ENCODE measurements at regions not wholly inside any gene's neighbourhood (a gene's known extent, or its start where the extent isn't known, plus 50 kb on each side); places are given as distances from the start of the nearest gene placed in this dataset.
"Not testable (repeated sequence)": the region's sequence is repeated elsewhere in the genome, so short reads cannot be mapped to it uniquely, and the experiment has no call there.

DNA sequence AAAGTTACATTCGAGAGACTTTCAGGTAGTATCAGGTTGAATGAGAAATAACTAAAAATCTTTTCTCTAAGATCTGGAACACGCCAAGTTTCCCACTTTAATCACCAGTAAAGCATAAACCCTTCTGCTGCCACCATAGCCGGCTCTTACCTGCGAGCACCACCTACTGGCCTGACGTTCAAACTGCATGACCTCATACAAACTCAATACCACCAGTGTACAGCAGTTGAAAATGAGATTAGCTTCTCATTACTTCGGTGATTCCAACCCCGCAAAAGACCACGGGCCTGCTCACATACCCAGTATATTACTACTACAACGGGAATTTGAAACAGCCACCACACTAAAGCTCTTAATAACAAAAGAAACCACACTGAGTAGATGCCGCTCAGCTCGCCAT, 1191.2 kb downstream of the TMEM121 start:
- not testable (repeated sequence) for DNase-seq

DNA sequence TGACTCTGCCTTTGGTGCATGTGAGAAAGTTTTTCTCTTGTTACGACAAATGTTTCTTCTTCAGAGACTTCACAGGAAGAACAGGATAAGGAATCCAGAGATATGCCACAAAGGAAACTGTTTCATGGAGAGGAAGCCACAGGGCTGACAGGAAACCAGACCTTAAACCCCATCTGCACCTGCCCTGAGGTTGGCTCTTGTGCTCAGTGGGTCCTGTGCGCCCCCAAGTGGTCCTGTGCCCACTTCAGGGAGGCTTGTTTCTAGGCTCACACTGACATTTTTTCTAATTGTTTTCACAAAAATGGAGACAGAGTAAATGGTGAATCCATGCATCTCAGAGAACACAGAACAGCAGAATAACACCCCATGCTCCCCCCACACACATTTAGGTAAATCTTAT, 1193.5 kb downstream of the TMEM121 start:
- DNase-seq = not testable (repeated sequence)

DNA sequence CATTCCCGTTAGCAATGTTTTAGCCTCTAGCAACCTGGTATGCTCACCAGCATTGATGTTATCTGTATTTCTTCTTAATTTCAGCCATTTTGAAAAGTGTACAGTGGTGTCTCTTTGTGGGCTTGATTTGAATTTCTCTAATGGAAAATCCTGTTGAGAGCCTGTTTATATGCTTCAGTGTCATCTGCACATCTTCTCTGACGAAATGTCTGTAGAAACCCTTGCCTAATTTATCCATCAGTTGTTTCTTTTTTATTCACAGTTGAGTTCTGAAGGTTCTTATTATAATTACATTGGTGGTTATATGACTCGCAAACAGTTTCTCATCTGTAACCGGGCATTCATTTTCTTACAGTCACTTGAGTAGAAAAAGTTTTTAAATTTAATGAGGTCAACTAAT, 1195.5 kb downstream of the TMEM121 start:
- DNase-seq = not testable (repeated sequence)

DNA sequence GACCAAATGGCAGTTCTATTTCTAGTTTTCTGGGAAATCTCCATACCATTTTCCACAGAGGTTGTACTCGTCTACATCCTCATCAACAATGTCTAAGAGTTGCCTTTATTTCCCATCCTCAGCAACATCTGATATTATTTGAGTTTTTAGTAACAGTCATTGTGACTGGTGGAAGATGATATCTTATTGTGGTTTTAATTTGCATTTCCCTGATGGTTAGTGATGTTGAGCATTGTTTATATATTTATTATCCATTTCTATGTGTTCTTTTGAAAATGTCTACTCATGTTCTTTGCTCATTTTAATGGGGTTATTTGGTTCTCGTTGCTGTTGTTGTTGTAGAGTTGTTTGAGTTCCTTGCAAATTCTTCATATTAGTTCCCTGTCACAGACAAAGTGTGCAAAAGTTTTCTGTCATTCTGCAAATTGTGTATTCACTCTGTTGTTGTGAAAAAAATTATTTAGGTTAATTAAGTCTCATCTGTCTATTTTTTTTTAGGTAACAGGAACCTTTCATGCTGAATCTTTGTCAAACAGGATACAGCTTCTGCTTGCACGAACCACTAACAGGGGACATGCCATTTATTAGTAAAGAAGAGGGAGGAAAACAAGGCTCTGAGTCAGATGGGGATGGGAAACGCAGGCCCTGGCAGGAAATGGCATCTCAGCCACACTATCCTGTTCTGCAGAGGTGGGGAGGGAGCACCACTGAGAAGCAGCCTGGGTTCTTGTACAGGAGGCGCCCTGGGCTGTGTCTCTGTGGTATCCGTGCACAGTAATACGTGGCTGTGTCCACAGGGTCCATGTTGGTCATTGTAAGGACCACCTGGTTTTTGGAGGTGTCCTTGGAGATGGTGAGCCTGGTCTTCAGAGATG, 1196.7 kb downstream of the TMEM121 start:
- not testable (repeated sequence) for DNase-seq

DNA sequence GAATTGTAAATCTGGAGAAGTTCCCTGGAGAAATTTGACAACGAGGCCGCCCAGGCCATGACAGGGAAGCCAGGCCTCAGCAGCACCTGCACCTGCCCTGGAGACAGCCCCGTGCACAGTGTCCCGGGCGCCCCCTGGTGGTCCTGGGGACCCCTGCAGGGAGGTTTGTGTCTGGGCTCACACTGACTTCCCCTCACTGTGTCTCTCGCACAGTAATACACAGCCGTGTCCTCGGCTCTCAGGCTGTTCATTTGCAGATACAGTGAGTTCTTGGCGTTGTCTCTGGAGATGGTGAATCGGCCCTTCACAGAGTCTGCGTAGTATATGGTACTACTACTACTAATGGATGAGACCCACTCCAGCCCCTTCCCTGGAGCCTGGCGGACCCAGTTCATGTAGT, 1201.6 kb downstream of the TMEM121 start:
- not testable (repeated sequence) for DNase-seq

DNA sequence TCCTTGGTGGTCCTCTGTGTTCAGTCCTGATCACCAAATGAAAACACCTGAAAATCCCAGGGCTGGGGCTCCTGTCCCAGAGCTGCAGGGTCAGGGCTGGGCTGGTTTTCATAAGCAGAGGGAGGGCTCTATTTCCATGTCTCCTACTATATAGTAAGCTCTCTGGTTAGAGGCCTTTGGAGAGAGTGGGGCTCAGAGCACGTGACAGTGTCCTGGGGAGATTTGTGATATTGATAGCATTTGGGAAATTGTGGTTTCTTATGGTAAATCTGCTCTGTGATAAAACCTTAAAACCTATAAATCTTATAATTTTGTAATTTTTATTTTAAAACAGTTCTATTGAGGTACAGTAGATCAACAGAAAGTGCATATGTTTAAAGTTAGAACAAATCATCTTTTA, 1202.2 kb downstream of the TMEM121 start:
- DNase-seq = no peak

DNA sequence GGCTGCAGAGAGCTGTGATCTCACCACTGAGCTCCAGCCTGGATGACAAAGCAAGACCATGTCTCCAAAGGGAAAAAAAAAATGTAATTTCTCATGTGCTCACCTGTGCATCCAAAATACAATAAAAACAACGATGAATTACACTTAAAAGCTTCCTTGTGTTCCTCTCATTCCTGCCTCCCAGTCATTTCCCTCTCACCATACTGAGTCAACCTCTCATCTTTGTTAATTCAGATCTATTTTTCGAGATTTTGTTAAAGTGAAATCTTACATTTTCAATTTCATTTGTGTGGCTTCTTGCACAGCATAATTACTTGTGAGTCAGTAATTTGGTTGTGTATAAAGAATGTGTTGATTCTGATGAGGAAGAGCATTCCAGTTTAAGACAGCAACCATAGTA, 1203.2 kb downstream of the TMEM121 start:
- no peak for DNase-seq

DNA sequence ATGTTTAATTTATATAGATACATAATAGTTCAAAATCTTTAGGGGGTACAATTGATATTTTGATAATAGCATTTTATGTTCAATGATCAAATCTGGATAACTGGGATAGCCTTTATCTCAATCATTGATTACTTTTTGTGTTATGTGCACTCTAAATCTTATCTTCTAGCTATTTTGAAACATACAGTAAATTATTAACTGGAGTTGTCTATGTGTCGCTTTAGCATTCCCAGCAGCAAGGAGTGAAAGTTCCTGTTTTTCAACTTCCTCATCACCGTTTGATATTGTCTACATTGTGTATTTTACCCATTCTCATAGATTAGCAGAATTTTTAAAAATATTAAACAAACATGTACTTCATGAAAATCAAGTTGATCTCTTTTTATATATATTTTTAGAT, 1207.4 kb downstream of the TMEM121 start:
- no peak for DNase-seq

DNA sequence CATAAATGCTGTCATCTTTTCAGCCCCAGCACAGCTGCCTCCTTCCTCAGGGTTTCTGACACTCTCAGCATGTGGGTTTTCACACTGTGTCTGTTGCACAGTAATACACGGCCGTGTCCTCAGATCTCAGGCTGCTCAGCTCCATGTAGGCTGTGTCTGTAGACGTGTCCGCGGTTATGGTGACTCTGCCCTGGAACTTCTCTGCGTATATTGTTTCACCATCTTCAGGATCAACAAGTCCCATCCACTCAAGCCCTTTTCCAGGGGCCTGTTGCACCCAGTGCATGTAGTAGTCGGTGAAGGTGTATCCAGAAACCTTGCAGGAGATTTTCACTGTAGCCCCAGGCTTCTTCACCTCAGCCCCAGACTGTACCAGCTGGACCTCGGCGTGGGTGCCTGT, 1210.6 kb downstream of the TMEM121 start:
- no peak for DNase-seq

DNA sequence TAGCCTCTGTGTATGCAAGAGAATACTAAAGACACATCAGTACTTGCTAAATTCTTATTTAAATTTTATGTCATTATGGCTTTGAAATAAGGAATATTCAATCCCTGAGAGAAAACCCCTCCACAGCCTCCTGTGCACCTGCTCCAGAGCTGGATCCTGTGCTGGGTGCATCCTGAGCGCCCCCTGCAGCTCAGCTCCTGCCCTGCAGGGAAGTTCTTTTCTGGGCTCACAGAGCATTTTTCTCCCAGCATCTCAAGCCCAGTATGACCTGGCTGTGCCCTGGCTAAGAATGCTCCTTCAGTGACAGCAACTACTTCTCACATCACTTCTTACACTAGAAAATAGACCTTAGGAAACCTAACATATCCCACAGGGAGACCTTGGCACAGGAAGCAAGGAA, 1211.7 kb downstream of the TMEM121 start:
- DNase-seq = no peak

DNA sequence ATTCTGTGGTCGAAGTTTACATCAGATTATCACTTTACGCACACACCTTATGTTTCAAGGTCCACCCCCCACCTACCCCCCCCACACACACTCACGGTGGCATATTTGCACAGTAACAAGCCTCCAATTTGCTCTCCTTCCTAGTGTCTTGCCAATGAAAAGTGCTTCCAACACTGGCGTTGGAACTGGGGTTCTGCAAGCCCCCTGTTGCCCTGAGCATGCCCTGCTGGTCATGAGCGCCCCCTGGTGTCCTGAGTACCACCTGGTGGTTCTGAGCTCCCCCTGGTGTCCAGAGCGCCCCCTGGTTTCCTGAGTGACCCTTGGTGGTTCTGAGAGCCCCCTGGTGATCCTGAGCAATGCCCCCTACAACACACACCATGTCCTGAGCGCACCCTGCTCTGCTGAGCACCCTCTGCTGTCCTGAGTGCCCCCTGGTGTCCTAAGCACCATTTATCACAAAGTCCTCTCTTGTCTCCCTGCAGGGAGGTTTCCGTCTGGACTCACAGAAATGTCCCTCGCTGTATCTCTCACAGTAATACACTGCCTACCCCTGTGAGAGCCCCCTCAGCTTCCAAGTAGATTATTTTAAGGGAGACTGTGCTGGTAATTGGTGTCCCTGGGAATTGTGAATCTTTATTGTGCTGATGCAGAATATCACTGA, 1212.3 kb downstream of the TMEM121 start:
- DNase-seq = not testable (repeated sequence)

DNA sequence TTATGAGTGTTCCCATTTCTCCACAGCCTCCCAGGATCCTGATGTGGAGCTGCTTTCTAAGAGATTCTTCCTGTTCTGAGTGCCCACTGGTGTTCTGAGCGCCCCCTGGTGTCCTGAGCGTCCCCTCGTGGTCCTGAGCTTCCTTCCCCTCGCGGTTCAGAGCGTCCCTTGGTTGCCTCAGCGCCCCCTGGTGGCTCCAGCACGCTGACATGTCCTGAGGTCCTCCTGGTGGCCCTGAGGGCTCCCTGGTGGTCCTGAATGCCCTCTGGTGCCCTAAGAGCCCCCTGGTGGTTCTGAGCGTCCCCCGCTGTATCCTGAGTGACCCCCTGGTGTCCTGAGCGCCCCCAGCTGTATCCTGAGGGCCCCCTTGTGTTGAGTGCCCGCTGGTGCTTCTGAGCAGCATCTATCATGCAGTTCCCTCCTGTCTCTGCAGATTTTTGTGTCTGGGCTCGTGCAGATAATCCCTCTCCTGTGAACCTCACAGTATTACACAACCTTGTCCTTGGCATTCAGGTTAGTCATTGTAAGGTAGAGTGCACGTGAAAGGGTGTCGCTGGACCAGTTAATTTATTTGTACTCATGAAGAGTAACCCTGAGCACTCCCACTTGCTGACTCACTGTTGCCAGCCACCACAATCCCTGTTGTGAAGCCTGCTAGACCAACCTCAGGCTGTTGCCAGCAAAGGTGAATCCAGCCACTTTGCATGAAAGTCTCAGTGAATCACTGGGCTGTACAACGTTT, 1214.9 kb downstream of the TMEM121 start:
- not testable (repeated sequence) for DNase-seq

DNA sequence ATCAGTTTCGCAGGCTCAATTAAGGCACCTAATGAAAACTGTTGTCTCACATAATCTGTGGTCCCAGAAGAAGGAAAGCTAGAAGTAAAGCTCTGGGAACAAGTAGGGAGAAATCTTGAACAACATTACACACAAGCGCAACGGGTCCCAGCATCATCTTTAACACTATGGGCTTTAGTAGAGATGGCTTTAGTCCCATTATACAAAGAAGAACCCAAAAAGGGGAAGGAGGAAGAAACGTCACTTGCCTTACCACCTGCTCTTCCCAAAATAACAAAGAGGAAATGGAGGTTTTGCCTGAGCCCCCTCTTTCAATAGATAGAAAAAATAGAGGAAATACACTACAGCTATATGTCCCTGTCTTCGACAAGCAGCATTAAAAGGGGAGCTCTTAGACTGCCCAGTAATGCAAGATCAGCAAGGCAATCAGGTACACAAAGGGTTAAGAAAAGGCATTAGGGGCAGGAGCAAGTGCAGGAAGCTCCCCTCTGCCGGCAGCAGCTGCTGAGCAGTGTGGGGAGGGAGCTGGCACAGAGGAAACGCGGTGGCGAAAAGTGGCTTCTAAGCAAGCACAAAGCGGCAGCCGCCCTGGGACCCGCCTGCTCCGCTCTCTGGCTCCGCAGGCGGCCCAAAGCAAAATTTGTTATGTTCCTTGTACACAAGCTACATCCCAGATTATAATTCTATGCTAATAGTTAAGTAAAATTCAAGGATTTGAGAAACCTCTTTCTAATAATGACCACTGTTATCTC, 1218.8 kb downstream of the TMEM121 start:
- not testable (repeated sequence) for DNase-seq

DNA sequence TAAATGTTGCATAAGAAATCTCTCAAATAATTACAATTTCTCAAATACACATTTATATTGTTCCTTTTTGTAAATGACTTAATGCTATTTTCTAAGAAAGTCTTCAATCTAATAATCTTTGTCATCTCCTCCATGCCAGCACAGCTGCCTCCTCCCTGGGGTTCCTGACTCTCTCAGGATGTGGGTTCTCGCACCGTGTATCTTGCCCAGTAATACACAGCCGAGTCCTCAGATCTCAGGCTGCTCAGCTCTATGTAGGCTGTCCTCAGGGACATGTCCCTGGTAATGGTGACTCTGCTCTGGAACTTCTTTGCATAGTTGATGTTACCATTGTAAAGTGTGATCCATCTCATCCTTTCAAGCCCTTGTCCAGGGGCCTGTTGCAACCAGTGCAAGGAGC, 1223.7 kb downstream of the TMEM121 start:
- not testable (repeated sequence) for DNase-seq

DNA sequence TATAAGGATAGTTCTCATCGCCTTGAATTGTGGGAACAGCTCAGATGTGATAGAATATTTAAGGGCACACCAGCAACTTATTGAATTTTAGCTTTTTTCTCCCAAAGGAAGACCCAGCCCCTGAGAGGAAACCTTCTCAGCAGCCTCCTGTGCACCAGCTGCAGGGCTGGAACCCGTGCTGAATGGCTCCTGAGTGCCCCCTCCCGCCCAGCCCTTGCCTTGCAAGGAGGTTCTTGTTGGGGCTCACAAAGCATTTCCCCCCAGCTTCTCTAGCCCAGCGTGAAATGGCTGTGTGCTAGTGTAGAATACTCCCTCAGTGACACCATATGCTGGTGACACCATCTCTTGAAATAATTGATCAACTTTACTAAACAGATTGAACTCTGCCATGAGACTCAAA, 1227.4 kb downstream of the TMEM121 start:
- not testable (repeated sequence) for DNase-seq

DNA sequence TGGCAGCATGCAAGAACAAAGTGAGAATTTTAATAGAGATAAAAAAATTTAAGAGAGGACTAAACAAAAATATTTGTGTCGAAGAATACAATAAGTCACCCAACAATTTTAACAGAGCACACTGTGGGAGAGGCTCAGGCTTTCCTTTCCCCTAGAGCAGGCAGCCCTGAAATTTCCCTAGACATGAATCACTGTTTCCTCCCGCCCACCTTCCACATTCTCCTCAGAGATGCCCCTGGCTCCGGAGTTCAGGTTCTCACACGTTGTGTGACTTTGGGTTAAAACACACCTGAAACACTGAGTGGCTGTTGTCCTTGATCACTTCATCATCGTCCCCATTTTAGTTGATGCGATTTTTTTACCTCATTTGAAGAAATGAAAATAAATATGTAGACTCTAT, 1231.1 kb downstream of the TMEM121 start:
- DNase-seq = not testable (repeated sequence)

DNA sequence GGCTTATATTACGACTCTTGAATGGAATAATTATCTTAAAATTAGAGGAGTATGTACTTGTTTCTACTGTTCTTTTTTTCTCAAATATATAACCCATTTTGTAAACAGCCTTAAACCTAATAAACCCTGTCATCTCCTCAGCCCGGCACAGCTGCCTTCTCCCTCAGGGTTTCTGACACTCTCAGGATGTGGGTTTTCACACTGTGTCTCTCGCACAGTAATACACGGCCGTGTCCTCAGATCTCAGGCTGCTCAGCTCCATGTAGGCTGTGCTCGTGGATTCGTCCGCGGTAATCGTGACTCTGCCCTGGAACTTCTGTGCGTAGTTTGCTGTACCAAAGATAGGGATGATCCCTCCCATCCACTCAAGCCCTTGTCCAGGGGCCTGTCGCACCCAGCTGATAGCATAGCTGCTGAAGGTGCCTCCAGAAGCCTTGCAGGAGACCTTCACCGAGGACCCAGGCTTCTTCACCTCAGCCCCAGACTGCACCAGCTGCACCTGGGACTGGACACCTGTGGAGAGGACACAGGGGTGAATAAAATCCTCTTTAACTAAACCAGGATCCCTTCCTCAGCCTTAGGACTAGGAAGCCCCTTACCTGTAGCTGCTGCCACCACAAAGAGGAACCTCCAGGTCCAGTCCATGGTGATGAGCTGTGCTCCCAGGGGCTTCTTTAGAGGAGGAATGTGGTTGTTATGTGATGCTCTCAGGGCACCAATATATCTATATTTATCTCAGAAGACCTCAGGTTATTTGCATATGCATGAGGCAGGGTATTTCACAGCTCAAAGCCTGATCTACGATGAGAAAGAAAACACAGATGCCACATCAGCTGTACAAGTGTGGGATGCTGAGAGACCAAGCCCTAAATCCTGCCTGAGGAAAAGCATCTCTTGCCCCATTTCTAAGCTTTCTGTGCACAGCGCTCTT, 1235.8 kb downstream of the TMEM121 start:
- not testable (repeated sequence) for DNase-seq

DNA sequence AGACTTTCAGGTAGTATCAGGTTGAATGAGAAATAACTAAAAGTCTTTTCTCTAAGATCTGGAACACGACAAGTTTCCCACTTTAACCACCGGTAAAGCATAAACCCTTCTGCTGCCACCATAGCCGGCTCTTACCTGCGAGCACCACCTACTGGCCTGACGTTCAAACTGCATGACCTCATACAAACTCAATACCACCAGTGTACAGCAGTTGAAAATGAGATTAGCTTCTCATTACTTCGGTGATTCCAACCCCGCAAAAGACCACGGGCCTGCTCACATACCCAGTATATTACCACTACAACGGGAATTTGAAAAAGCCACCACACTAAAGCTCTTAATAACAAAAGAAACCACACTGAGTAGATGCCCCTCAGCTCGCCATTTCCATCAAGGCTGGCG, 1238.6 kb downstream of the TMEM121 start:
- DNase-seq = not testable (repeated sequence)

DNA sequence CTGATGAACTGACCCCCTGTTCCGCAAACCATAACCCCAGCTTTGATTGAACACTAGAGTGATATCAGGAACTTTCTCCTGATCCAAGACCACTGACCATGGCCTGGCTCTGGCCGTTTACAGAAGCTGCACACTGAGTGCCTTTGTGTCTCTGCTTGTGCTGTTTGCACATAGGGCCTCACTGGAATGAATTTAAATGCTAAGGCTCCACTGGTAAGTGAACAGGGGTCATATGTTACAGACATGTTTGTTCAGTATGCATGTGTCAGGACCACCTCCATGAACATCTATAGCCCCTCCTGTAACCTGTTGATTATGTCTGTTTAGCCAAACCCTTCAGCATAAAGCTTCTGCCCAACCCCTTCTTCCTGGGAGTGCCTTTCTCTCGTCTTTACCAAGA, 1239.8 kb downstream of the TMEM121 start:
- no peak for DNase-seq

DNA sequence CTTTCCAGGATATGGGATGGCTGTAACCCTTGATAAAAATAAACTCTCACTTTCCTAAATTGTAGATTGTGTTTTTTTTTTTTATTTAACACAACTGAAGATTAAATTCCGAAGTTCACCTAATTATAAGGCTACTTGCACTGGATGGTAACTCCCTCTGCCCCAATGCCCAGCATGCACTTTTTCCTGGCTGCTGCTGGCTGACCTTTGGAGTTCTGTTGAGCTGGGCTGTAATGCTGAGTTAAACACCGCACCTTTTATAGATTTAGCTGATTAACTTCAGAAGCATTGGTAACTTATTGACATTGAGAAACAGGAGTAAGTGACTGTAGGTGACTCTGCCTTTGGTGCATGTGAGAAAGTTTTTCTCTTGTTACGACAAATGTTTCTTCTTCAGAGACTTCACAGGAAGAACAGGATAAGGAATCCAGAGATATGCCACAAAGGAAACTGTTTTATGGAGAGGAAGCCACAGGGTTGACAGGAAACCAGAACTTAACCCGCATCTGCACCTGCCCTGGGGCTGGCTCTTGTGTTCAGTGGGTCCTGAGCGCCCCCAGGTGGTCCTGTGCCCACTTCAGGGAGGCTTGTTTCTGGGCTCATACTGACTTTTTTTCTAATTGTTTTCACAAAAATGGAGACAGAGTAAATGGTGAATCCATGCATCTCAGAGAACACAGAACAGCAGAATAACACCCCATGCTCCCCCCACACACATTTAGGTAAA, 1240.3 kb downstream of the TMEM121 start:
- peak; percentile 69 for DNase-seq

DNA sequence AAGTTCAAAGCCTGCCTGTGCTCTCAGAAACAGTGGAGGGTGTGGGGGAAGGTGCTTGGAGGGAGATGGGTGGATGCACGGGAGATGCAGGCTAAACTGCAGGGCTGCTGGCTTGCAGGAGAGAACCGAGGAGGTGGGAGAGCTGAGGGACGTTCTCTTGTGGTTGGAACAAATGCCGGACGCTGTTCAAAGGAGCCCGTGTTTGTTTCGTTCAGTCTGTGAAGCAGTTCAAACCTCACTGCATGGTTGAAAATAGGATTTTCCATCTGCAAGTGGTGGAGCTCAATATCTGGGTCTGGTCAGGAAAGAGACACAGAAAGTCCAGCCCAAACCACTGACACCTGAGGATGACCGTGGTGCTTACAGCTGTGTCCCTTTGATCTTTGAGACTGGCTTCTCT, 1241.8 kb downstream of the TMEM121 start:
- not testable (repeated sequence) for DNase-seq

Measured in stimulated activated CD8-positive, alpha-beta memory T cell treated with anti-CD3 and anti-CD28 coated beads, Interleukin-4, amount 100 ng/mL, for 48 hours (primary cell).